RWPE1 (cell line): ENCODE measurements at regions not wholly inside any gene's neighbourhood (a gene's known extent, or its start where the extent isn't known, plus 50 kb on each side); places are given as distances from the start of the nearest gene placed in this dataset.
"Not testable (repeated sequence)": the region's sequence is repeated elsewhere in the genome, so short reads cannot be mapped to it uniquely, and the experiment has no call there.

Source experiments
- CTCF ChIA-PET: fragments of 350-600 bp; sonication (Branson Sonifier 250); formaldehyde crosslinking; extraction: SDS; loops from one replicate; lab custom pipeline; 2021; lab: Yijun Ruan, JAX
- POLR2A ChIA-PET: fragments of 400-600 bp; formaldehyde crosslinking; extraction: SDS; loops from one replicate; lab custom pipeline; 2020; ENCODE audit warnings: antibody characterized with exemption; ENCODE audit not compliant: low non-redundant PET; lab: Yijun Ruan, JAX
- DNase-seq: peaks from one replicate; pipeline ENCODE4 v3.0.0; 2012; ENCODE audit warnings: low spot score
- H3K27ac ChIP-seq: fragments of 450-650 bp; 2 replicates; pipeline ENCODE4 v1.5.1; 2017

DNA sequence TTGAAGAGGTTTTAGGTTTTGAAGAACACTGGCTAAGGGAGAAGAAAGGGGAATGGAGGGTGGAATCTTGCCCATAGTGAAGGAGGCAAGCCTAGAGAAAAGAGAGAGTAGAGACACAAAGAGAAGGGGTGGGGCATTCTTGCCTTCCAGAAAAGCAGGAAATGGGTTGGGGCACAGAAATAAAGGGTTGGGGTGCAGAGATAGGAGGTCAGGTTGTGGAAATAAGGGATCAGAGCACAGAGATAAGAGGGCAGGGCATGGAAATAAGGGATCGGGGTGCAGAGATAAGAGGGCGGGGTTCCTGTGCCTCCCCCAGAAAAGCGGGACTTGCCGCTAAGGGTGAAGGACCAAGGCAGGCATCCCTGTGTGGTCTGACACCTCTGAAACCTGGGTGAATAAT is 69.9 kb downstream of the ALG1L2 start:
- H3K27ac ChIP-seq, CTCF ChIA-PET, POLR2A ChIA-PET, DNase-seq: not testable (repeated sequence)

DNA sequence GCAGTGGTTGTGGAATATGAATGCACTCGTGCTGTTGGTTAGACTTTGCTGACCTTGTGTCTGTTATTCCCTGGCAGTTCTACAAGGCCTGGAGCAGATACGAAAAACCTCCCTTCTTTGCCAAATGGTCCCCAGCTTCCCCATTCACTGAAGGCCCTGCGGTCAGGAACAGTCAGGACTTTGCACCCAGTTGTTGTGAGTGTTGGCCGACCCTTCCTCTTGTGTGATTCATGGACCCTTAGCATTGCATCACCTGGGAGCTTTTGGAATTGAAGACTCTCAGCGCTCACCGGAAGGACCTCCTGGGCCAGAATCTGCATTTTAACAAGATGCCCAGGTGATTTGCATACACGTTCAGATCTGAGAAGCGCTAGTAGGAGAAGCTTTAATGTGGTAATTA is 71.6 kb downstream of the ALG1L2 start:
- DNase-seq, CTCF ChIA-PET, H3K27ac ChIP-seq, POLR2A ChIA-PET: not testable (repeated sequence)

DNA sequence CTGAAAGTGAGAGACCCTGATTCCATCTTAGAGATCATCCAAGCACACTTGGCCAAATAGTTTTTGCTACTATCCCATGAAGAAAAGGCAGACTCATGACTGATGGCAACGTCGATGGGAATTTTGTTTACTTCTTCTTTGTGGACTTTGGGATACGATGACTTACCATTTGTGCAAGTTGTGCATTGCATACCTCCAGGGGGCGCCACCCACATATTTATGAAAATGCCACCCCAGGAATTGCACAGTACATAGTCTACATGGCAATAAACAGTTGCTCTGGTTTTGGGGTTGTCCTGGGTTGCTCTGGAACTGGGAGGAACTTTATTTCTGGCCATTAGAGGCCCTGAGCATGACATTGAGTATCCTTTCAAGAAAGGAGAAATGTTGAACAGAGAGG is 73.8 kb downstream of the ALG1L2 start:
- POLR2A ChIA-PET, DNase-seq, CTCF ChIA-PET, H3K27ac ChIP-seq: not testable (repeated sequence)

DNA sequence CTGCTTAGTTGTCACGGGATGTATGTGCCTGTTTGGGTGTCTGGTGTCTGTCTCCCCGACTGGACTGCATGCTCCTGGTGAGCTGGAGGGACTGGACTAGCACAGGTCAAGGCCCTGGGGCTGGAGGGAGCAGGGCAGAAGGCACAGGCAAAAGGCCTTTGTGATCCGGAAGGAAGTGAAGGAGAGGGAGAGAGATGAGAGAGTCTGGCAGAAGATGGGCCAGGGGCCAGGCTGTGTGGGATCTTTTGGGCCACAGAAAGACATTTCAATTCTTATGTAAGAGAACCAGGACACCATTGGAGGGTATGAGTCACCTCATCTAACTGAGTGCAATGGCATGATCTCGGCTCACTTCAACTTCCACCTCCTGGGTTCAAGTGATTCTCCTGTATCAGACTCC is 85.2 kb downstream of the ALG1L2 start:
- POLR2A ChIA-PET = not testable (repeated sequence)

DNA sequence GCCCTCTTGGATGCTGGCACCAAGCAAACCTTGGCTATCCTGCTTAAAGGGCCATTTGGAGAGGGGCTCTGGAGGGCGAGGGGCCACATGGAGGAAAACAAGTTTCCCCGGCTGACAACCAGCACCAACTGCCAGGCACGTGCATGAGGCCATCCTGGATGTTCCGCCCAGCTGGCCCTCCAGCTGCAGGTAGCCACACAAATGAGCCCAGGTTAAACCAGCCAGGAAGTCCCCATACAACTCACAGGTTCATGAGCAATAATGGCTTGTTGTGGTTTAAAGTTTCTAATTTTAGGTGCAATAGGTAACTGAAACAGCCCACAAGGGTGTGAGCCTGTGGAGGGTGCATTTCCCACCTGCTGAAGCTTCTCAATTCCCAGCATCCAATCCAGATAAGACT is 93.6 kb downstream of the ALG1L2 start:
- H3K27ac ChIP-seq, DNase-seq, CTCF ChIA-PET, POLR2A ChIA-PET: not testable (repeated sequence)

More for the DNA sequence above, 85.2 kb downstream of the ALG1L2 start:
- H3K27ac ChIP-seq, DNase-seq, CTCF ChIA-PET: not testable (repeated sequence)

DNA sequence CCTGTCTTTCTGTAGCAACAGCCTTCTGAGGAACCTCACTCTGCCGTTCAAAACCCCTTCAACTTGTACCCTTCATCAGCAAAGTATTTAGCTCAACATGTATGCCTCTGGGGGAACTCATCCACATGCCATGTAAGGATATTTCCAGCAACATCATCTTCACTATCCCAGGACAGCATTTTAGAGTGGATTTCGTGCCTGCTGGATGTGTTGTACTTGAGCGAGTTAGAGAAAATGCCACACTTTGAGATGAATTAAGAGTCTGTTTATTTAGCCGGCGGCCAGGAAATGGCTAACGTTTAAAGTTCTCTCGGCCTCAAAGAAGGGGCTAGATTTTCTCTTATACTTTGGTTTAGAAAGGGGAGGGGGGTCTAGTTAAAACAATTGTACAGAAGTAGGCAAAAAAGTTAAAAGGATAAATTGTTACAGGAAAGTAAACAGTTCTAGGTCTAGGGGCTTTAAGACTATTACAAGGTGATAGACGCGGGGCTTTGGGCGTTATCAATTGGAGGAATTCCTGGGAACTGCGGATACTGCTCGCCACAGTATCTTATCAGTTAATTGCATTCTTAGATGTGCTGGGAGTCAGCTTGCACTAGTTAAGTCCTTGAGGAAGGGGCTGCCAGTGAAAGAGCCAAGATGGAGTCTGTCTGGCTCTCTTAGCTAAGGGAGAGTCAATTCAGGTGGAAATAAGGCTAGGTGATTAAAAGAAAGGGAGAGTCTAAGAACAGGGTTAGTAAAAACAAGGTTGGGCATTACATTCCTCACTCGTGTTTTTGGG is 95.0 kb downstream of the ALG1L2 start:
- DNase-seq, POLR2A ChIA-PET, H3K27ac ChIP-seq, CTCF ChIA-PET: not testable (repeated sequence)

DNA sequence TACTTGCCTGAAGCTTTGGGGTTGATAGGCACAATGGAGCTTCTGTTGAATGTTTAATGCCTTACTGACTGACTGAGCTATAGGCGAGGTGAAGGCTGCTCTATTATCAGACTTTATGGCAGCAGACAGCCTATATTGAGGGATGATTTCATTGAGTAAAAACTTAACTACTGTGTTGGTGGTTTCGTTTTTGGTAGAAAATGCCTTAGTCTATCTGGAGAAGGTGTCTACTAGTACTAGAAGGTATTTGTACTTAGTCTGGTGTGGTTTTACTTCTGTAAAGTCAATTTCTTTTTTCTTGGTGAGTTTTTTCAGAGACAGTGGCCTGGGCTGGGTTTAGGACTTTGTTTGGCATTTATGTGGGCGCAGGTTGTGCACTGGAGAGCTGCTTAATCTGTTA is 97.2 kb downstream of the ALG1L2 start:
- CTCF ChIA-PET, DNase-seq, POLR2A ChIA-PET, H3K27ac ChIP-seq: not testable (repeated sequence)

DNA sequence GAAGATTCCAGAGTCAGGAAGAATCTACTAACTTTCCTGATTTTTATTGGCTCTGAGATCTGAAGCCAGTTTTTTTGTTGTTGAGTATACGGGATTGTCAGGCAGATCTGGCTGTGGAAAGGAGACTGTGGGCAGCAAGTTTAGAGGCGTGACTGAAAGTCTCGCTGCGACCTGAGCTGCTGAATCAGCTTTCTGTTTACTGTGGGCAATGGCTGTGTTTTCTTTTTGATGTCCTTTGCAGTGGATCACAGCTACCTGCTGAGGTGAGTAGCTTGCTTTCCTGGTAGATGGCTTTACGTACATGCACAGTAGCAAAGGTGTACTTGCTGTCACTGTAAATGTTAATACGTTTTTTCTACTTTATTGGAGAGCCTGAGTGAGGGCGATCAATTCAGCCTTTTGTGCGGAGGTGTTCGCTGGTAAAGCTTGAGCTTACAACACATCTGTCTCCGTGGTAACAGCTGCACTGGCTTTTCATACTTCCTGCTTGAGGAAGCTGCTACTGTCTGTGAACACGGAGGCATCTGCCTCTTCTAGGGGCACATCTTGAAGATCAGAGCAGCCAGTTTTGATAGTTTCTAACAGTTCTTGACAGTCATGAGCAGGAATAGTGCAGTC is 97.8 kb downstream of the ALG1L2 start:
- POLR2A ChIA-PET, DNase-seq, CTCF ChIA-PET, H3K27ac ChIP-seq: not testable (repeated sequence)

DNA sequence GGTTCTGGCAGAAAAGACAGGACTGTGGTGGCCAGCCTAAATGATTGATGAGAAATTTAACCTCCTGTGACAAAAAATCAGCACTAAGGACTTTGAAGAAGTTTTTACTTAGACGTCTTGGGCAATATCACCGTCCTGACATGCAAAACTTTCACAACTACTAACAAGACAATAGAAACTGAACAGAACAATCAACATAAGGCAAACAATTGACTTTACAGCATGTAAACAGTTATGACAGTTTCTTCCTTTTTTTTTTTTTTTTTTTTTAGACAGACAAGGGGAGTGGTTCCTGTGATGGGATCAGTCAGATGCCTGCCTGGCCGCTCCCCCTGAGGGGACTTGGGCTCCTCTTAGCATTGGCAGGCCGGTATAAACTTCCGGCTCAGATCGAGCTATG is 100.8 kb downstream of the ALG1L2 start:
- CTCF ChIA-PET, POLR2A ChIA-PET, H3K27ac ChIP-seq: not testable (repeated sequence)

DNA sequence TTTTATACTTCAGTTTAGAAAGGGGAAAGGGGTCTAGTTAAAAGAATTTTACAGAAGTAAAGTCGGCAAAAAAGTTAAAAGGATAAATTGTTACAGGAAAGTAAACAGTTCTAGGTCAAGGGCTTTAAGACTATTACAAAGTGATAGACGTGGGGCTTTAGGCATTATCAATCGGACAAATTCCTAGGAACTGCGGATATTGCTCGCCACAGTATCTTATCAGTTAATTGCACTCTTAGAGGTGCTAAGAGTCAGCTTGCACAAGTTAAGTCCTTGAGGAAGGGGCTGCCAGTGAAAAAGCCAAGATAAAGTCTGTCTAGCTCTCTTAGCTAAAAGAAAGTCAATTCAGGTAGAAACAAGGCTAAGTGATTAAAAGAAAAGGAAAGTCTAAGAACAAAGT is 102.1 kb downstream of the ALG1L2 start:
- DNase-seq, H3K27ac ChIP-seq, CTCF ChIA-PET, POLR2A ChIA-PET: not testable (repeated sequence)

More for the DNA sequence above, 100.8 kb downstream of the ALG1L2 start:
- not testable (repeated sequence) for DNase-seq

DNA sequence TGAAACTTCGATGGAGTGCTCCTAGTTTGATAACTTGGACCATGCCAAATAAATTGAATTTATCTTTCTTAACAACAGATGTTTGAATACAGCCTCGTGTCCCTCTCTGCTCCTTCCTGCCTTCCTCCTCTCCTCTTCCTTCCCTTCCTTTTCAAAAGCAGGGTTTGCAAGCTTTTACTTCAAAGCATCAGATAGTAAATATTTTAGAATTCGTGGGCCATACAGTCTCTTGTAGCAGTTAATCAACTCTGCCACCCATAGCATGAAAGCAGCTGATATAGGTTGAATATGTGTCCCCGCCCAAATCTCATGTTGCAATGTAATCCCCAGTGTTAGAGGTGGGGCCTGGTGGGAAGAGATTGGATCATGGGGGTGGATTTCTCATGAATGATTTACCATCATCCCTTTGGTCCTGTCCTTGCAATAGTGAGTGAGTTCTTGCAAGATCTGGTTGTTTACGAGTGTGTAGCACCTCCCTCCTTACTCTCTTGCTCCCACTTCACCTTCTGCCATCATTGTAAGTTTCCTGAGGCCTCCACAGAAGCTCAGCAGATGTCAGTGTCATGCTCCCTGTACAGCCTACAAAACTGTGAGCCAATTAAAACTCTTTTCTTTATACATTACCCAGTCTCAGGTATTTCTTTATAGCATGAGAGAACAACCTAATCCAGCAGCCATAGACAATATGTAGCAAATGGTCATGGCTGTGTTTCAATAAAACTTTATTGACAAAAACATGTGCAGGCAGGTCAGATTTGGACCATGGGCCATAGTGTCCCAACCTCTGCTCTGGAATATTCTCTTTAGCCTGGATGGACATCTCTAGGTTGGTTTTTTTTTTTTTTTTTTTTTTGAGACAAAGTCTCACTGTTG is 102.8 kb downstream of the ALG1L2 start:
- H3K27ac ChIP-seq, DNase-seq, POLR2A ChIA-PET, CTCF ChIA-PET: not testable (repeated sequence)

DNA sequence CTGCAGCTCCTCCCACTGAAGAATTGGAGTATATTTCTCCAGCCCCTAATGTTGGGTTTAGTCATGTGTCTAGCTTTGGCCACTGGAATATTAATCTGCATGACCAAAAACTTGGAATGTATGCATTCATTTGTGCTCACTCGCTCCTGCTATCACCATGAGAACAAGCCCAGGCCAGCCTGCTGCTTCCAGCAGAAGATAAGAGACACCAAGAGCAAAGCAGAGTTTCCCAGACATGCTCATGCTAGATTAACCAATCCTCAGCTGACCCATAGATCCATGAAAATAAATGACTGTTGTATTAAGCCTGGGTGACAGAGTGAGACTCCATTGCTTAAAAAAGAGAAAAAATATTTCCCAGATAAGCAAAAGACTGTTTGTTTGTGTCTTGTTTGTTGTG is 119.6 kb downstream of the ALG1L2 start:
- POLR2A ChIA-PET, H3K27ac ChIP-seq, DNase-seq, CTCF ChIA-PET: not testable (repeated sequence)

DNA sequence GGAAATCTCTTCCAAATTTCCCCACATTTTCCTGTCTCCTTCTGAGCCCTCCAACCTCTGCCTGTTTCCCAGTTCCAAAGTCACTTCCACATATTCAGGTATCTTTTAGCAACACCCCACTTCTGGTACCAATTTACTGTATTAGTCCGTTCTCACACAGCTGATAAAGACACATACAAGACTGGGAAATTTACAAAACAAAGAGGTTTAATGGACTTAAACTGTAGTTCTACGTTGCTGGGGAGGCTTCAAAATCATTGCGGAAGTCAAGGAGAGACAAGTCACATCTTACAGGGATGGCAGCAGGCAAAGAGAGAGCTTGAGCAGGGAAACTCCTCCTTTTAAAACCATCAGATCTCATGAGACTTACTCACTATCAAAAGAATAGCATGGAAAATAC is 122.0 kb downstream of the ALG1L2 start:
- H3K27ac ChIP-seq, POLR2A ChIA-PET: not testable (repeated sequence)

More for the DNA sequence above, 122.0 kb downstream of the ALG1L2 start:
- CTCF ChIA-PET, DNase-seq: not testable (repeated sequence)
